ENCODE measurements at regions not wholly inside any gene's neighbourhood (a gene's known extent, or its start where the extent isn't known, plus 50 kb on each side); places are given as distances from the start of the nearest gene placed in this dataset.

GRCh38 chr10:10363217-10363616 lies 654.5 kb upstream of the CELF2 start:
- Mint-ChIP-seq H3K4me3 (no peak overlapping the region), H3K27ac (no peak overlapping the region), H3K27me3 (peaks cover 8% of the 10 kb centered on the region), H3K4me1 (ENCODE audit: low read depth) (no peaks in the 10 kb centered on the region), H3K36me3 (ENCODE audit: low read depth) (no peaks in the 10 kb centered on the region), H3K9me3 (no peaks in the 10 kb centered on the region)
- ATAC-seq, result no peak
- POLR2A ChIA-PET, result no interaction called here
- intact Hi-C loops (cut with micrococcal nuclease), result no loop called here
- DNase-seq, result no peak
- CTCF ChIA-PET, result no interaction called here
- no peak for TF ChIP-seq CTCF (IDR thresholded peaks at IDR 0.05)

GRCh38 chr10:10364902-10365301 lies 652.8 kb upstream of the CELF2 start:
- H3K9me3 Mint-ChIP-seq, result no peaks in the 10 kb centered on the region
- peaks cover 8% of the 10 kb centered on the region for H3K27me3 Mint-ChIP-seq
- intact Hi-C loops (cut with micrococcal nuclease), result no loop called here
- no peak overlapping the region for H3K27ac Mint-ChIP-seq
- POLR2A ChIA-PET, result no interaction called here
- DNase-seq (no peak), ATAC-seq (no peak)
- H3K36me3 Mint-ChIP-seq (ENCODE audit: low read depth), result no peaks in the 10 kb centered on the region
- no peaks in the 10 kb centered on the region for H3K4me1 Mint-ChIP-seq (ENCODE audit: low read depth)
- CTCF ChIA-PET, result no interaction called here
- no peak overlapping the region for H3K4me3 Mint-ChIP-seq
- no peak for TF ChIP-seq CTCF (IDR thresholded peaks at IDR 0.05)

- no peaks in the 10 kb centered on the region for H3K36me3 Mint-ChIP-seq (ENCODE audit: low read depth)
- no peak for TF ChIP-seq CTCF (IDR thresholded peaks at IDR 0.05)
- ATAC-seq, result no peak
Observed at GRCh38 chr10:10365676-10366075, 652.0 kb upstream of the CELF2 start.

GRCh38 chr10:10366836-10367235 lies 650.8 kb upstream of the CELF2 start:
- ATAC-seq (no peak), DNase-seq (no peak)
- no peak for TF ChIP-seq CTCF (IDR thresholded peaks at IDR 0.05)
- POLR2A ChIA-PET, result no interaction called here
- CTCF ChIA-PET, result no interaction called here
- Mint-ChIP-seq H3K27me3 (peaks cover 8% of the 10 kb centered on the region), H3K9me3 (no peaks in the 10 kb centered on the region), H3K36me3 (ENCODE audit: low read depth) (no peaks in the 10 kb centered on the region), H3K4me1 (ENCODE audit: low read depth) (no peaks in the 10 kb centered on the region), H3K4me3 (no peak overlapping the region), H3K27ac (no peak overlapping the region)
- intact Hi-C loops (cut with micrococcal nuclease), result no loop called here

More at GRCh38 chr10:10365676-10366075, 652.0 kb upstream of the CELF2 start:
- intact Hi-C loops (cut with micrococcal nuclease), result no loop called here
- DNase-seq, result no peak
- ChIA-PET POLR2A (no interaction called here), CTCF (no interaction called here)
- Mint-ChIP-seq H3K27ac (no peak overlapping the region), H3K4me1 (ENCODE audit: low read depth) (no peaks in the 10 kb centered on the region), H3K27me3 (peaks cover 8% of the 10 kb centered on the region), H3K4me3 (no peak overlapping the region), H3K9me3 (no peaks in the 10 kb centered on the region)

- DNase-seq, result no peak
- Mint-ChIP-seq H3K27ac (no peak overlapping the region), H3K4me3 (no peak overlapping the region), H3K27me3 (peaks cover 8% of the 10 kb centered on the region), H3K36me3 (ENCODE audit: low read depth) (no peaks in the 10 kb centered on the region), H3K9me3 (no peaks in the 10 kb centered on the region), H3K4me1 (ENCODE audit: low read depth) (no peaks in the 10 kb centered on the region)
- no peak for TF ChIP-seq CTCF (IDR thresholded peaks at IDR 0.05)
- no peak for ATAC-seq
- POLR2A ChIA-PET, result no interaction called here
- CTCF ChIA-PET, result no interaction called here
- intact Hi-C loops (cut with micrococcal nuclease), result no loop called here
Observed at GRCh38 chr10:10367264-10367663, 650.4 kb upstream of the CELF2 start.

All from activated CD8-positive, alpha-beta T cell treated with anti-CD3 and anti-CD28 coated beads for 36 hours (primary cell).